ENCODE measurements at regions not wholly inside any gene's neighbourhood (a gene's known extent, or its start where the extent isn't known, plus 50 kb on each side); places are given as distances from the start of the nearest gene placed in this dataset.
A peak's percentile ranks its signal among the peaks of the same experiment; 100 is the strongest.
"Not testable (repeated sequence)": the region's sequence is repeated elsewhere in the genome, so short reads cannot be mapped to it uniquely, and the experiment has no call there.

- DNase-seq (ENCODE audit: low spot score), result no peak
- FAIRE-seq, result no peak
Observed at GRCh38 chr7:130943981-130944380, 210.0 kb upstream of the KLF14 start.

GRCh38 chr7:130944997-130945396 is 211.0 kb upstream of the KLF14 start:
- FAIRE-seq, result no peak
- no peak for DNase-seq (ENCODE audit: low spot score)

- FAIRE-seq (no peak), DNase-seq (ENCODE audit: low spot score) (no peak)
Observed at GRCh38 chr7:130945411-130945811, 211.4 kb upstream of the KLF14 start.

- no peak for DNase-seq (ENCODE audit: low spot score)
- FAIRE-seq, result no peak
Observed at GRCh38 chr7:130946114-130946513, 212.1 kb upstream of the KLF14 start.

- no peak for DNase-seq (ENCODE audit: low spot score)
- FAIRE-seq, result no peak
Observed at GRCh38 chr7:130947792-130948580, 214.0 kb upstream of the KLF14 start.

- DNase-seq (ENCODE audit: low spot score), result no peak
- no peak for FAIRE-seq
Observed at GRCh38 chr7:130948822-130949221, 214.8 kb upstream of the KLF14 start.

- no peak for DNase-seq (ENCODE audit: low spot score)
- FAIRE-seq, result no peak
Observed at GRCh38 chr7:130949550-130949949, 215.5 kb upstream of the KLF14 start.

- FAIRE-seq, result no peak
- DNase-seq (ENCODE audit: low spot score), result no peak
Observed at GRCh38 chr7:130950054-130950453, 216.0 kb upstream of the KLF14 start.

- no peak for DNase-seq (ENCODE audit: low spot score)
- FAIRE-seq, result no peak
Observed at GRCh38 chr7:130950741-130951140, 216.7 kb upstream of the KLF14 start.

- FAIRE-seq, result no peak
Observed at GRCh38 chr7:130951303-130951975, 217.4 kb upstream of the KLF14 start.

GRCh38 chr7:130951976-130952876 is 218.2 kb upstream of the KLF14 start:
- DNase-seq (ENCODE audit: low spot score) (no peak), FAIRE-seq (no peak)

More at GRCh38 chr7:130951303-130951975, 217.4 kb upstream of the KLF14 start:
- no peak for DNase-seq (ENCODE audit: low spot score)

GRCh38 chr7:130953196-130953595 is 219.2 kb upstream of the KLF14 start:
- DNase-seq (ENCODE audit: low spot score), result no peak

GRCh38 chr7:130954918-130955564 is 221.0 kb upstream of the KLF14 start:
- DNase-seq (ENCODE audit: low spot score), result no peak
- FAIRE-seq, result no peak

More at GRCh38 chr7:130953196-130953595, 219.2 kb upstream of the KLF14 start:
- no peak for FAIRE-seq

GRCh38 chr7:130955565-130955919 is 221.5 kb upstream of the KLF14 start:
- no peak for DNase-seq (ENCODE audit: low spot score)
- no peak for FAIRE-seq

- FAIRE-seq, result no peak
- DNase-seq (ENCODE audit: low spot score), result no peak
Observed at GRCh38 chr7:130956417-130957136, 222.6 kb upstream of the KLF14 start.

- FAIRE-seq (peak; percentile 39), DNase-seq (ENCODE audit: low spot score) (no peak)
Observed at GRCh38 chr7:130957137-130957513, 223.1 kb upstream of the KLF14 start.

- DNase-seq (ENCODE audit: low spot score); FAIRE-seq: not testable (repeated sequence)
Observed at GRCh38 chr7:130957722-130958435, 223.9 kb upstream of the KLF14 start.

GRCh38 chr7:130958846-130959245 is 224.8 kb upstream of the KLF14 start:
- DNase-seq (ENCODE audit: low spot score), result no peak
- no peak for FAIRE-seq

GRCh38 chr7:130959743-130960207 is 225.8 kb upstream of the KLF14 start:
- FAIRE-seq, result no peak

More at GRCh38 chr7:130959743-130960207, 225.8 kb upstream of the KLF14 start:
- DNase-seq (ENCODE audit: low spot score), result peak; percentile 89

Measured in RCC 7860 (cell line).